ENCODE measurements at regions not wholly inside any gene's neighbourhood (a gene's known extent, or its start where the extent isn't known, plus 50 kb on each side); places are given as distances from the start of the nearest gene placed in this dataset.

GRCh38 chr14:26255213-26255612, 342.6 kb downstream of the NOVA1 start:
- peak; percentile 63 for TF ChIP-seq CTCF (IDR thresholded peaks at IDR 0.05; ENCODE audit: insufficient read depth, low read depth, low read length, missing control alignments)
- no peak overlapping the region for H3K4me3 ChIP-seq (ENCODE audit: low read length)
- peak; percentile 52 for DNase-seq (ENCODE audit: low read depth)

DNA sequence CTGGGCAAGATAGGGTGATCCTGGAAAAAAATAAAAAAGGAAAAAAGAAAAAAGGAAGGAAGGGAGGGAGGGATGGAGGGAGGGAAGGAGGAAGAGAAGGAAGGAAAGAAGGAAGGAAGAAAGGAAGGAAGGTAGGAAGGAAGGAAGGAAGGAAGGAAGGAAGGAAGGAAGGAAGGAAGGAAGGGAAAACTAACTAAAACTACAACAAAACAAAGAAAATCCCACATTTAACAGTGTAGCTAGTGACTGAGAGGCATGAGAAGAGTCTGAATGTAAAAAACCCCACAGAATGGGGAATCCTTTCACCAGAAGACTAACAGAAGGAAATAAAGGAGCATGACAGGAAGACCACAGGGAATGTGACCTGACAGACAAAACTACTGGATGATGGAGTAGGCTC, 345.7 kb downstream of the NOVA1 start:
- no peak for DNase-seq (ENCODE audit: low read depth)
- H3K4me3 ChIP-seq (ENCODE audit: low read length): no peak overlapping the region
- no peak for TF ChIP-seq CTCF (IDR thresholded peaks at IDR 0.05; ENCODE audit: insufficient read depth, low read depth, low read length, missing control alignments)

DNA sequence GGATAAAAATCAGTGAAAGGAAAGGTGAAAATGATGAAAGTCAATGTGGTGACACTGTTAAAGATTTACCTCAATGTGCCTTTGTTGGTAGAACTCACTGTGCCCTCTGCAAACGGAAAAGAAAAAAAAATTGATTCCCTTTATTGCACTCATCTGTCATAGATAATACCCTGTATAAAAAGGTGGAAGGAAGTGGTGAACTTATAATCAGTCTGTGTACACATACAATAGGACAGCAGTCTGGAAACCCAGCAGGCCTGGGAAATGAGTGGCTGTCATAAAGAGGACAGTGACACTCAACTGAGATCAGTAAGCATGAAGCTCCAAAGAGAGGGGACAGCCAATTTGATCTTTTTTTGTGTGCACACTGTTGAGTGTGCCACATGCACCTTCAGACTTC, 364.7 kb downstream of the NOVA1 start:
- no peak for DNase-seq (ENCODE audit: low read depth)
- no peak overlapping the region for H3K4me3 ChIP-seq (ENCODE audit: low read length)
- TF ChIP-seq CTCF (IDR thresholded peaks at IDR 0.05; ENCODE audit: insufficient read depth, low read depth, low read length, missing control alignments): no peak

DNA sequence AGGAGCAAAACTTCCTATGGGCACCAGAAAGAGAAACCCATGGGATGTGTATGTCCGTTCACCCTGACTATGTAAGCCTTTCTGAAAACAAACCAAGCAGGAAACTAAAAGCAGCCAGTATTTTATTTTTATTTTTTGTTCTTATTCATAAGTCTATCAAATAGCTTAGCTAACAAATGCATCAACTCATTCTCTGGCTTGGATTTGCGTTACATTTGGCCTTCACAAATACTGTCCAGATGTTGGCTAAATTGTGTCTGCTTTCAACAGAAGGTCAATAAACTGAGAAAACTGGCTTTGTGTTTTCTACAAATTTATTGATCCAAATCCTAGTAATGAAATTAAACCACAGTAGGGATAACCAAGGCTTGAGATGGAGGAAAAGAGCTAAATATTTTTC, 379.0 kb downstream of the NOVA1 start:
- no peak for DNase-seq (ENCODE audit: low read depth)
- H3K4me3 ChIP-seq (ENCODE audit: low read length): no peak overlapping the region
- no peak for TF ChIP-seq CTCF (IDR thresholded peaks at IDR 0.05; ENCODE audit: insufficient read depth, low read depth, low read length, missing control alignments)

GRCh38 chr14:26217778-26218177, 380.1 kb downstream of the NOVA1 start:
- no peak overlapping the region for H3K4me3 ChIP-seq (ENCODE audit: low read length)
- no peak for DNase-seq (ENCODE audit: low read depth)
- TF ChIP-seq CTCF (IDR thresholded peaks at IDR 0.05; ENCODE audit: insufficient read depth, low read depth, low read length, missing control alignments): no peak

GRCh38 chr14:26216786-26217185, 381.0 kb downstream of the NOVA1 start:
- DNase-seq (ENCODE audit: low read depth): no peak
- no peak for TF ChIP-seq CTCF (IDR thresholded peaks at IDR 0.05; ENCODE audit: insufficient read depth, low read depth, low read length, missing control alignments)
- H3K4me3 ChIP-seq (ENCODE audit: low read length): no peak overlapping the region

DNA sequence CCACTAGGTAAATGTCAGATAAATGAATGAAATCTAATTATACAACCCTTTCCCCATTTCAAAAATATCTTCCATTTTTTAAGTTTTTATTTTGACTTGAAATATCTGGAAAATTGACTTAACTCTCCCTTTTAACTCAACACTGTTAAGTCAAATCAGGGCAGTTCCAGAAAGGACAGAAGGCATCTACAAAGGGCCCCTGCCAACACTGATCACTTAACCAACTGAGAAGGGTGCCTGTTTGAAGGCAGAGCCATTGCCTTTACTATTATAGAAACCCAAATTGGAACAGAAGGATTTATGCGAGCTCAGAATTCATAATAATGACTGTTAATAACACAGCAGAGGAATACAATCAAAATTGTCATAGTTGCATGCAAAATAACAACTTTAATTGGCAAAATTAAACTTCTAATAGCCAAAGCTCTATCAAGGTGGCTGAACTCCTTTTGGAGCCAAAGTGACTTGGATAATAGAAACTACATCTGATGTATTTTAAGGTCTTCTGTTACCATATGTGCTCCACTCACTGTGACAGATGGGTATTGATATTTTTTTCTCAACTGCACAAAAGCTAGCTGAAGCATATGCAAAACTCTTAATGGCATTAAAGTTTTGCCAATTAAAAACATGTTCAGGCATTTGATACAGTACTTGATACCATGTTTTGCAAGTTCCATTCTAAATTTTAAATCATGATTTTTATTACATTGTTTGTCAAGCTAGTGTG, 383.8 kb downstream of the NOVA1 start:
- no peak for TF ChIP-seq CTCF (IDR thresholded peaks at IDR 0.05; ENCODE audit: insufficient read depth, low read depth, low read length, missing control alignments)

More for the DNA sequence above, 383.8 kb downstream of the NOVA1 start:
- no peak overlapping the region for H3K4me3 ChIP-seq (ENCODE audit: low read length)
- DNase-seq (ENCODE audit: low read depth): no peak

Measured in epithelial cell of esophagus (primary cell).